Activated naive CD4-positive, alpha-beta T cell (primary cell): ENCODE measurements at regions not wholly inside any gene's neighbourhood (a gene's known extent, or its start where the extent isn't known, plus 50 kb on each side); places are given as distances from the start of the nearest gene placed in this dataset.
"Not testable (repeated sequence)": the region's sequence is repeated elsewhere in the genome, so short reads cannot be mapped to it uniquely, and the experiment has no call there.

Source experiments
- DNase-seq, 4 experiments: peaks; one replicate each; lab custom pipeline; 2025; lab: John Stamatoyannopoulos, UW

GRCh38 chr7:35971133-35971891 is 170.5 kb downstream of the SEPTIN7 start:
- DNase-seq: no peak

GRCh38 chr7:35975851-35976454 is 175.1 kb downstream of the SEPTIN7 start:
- DNase-seq: no peak

- DNase-seq: not testable (repeated sequence)
These were observed 174.0 kb upstream of the EEPD1 start for GRCh38 chr7:35978816-35979640.

- DNase-seq: no peak
These were observed 170.5 kb upstream of the EEPD1 start for GRCh38 chr7:35982600-35982999.

- DNase-seq: no peak
These were observed 169.4 kb upstream of the EEPD1 start for GRCh38 chr7:35983626-35984025.

- DNase-seq: peak; percentile 17 to 73 (median 50)
These were observed 167.8 kb upstream of the EEPD1 start for GRCh38 chr7:35985126-35985754.

- DNase-seq: no peak
These were observed 166.0 kb upstream of the EEPD1 start for GRCh38 chr7:35987016-35987415.

- DNase-seq: no peak
These were observed 164.9 kb upstream of the EEPD1 start for GRCh38 chr7:35988105-35988504.

- DNase-seq: no peak
These were observed 164.2 kb upstream of the EEPD1 start for GRCh38 chr7:35988818-35989217.

GRCh38 chr7:35991511-35992232 is 161.4 kb upstream of the EEPD1 start:
- DNase-seq: no peak

- DNase-seq: no peak
These were observed 160.6 kb upstream of the EEPD1 start for GRCh38 chr7:35992436-35992835.

- no peak for DNase-seq
These were observed 159.9 kb upstream of the EEPD1 start for GRCh38 chr7:35993113-35993512.

- no peak for DNase-seq
These were observed 159.1 kb upstream of the EEPD1 start for GRCh38 chr7:35993676-35994606.

- DNase-seq: no peak
These were observed 157.7 kb upstream of the EEPD1 start for GRCh38 chr7:35995334-35995733.

GRCh38 chr7:35998481-35998880 is 154.6 kb upstream of the EEPD1 start:
- no peak for DNase-seq

- no peak for DNase-seq
These were observed 151.5 kb upstream of the EEPD1 start for GRCh38 chr7:36001546-36001945.

- DNase-seq: no peak
These were observed 150.2 kb upstream of the EEPD1 start for GRCh38 chr7:36002900-36003299.

- no peak for DNase-seq
These were observed 149.7 kb upstream of the EEPD1 start for GRCh38 chr7:36003343-36003742.

GRCh38 chr7:36005293-36005692 is 147.8 kb upstream of the EEPD1 start:
- DNase-seq: no peak

GRCh38 chr7:36005876-36006275 is 147.2 kb upstream of the EEPD1 start:
- no peak for DNase-seq
